Urinary bladder (tissue), 3 donors: ENCODE measurements at regions not wholly inside any gene's neighbourhood (a gene's known extent, or its start where the extent isn't known, plus 50 kb on each side); places are given as distances from the start of the nearest gene placed in this dataset.
"Not testable (repeated sequence)": the region's sequence is repeated elsewhere in the genome, so short reads cannot be mapped to it uniquely, and the experiment has no call there.

Experiments
- DNase-seq: peaks from one replicate; pipeline ENCODE4 v3.0.0-alpha.2; 2015; ENCODE audit errors: extremely low spot score
- H3K27ac ChIP-seq: one replicate; pipeline ENCODE4 v1.5.1; 2013; ENCODE audit warnings: low read depth, mild to moderate bottlenecking, moderate library complexity
- H3K36me3 ChIP-seq: one replicate; pipeline ENCODE4 v1.6.1; 2013; ENCODE audit warnings: mild to moderate bottlenecking, moderate library complexity; ENCODE audit not compliant: insufficient read depth
- H3K4me1 ChIP-seq: one replicate; pipeline ENCODE4 v1.6.1; 2013; ENCODE audit warnings: mild to moderate bottlenecking, moderate library complexity; ENCODE audit not compliant: insufficient read depth
- H3K4me3 ChIP-seq: one replicate; pipeline ENCODE4 v1.5.1; 2013; ENCODE audit warnings: low read depth, low read length
- WGBS: extraction: QIAGEN DNeasy Blood & Tissue Kit; methylation state at CpG from one replicate; pipeline ENCODE4 v1.1.7; 2013; 5-methylcytosine and 5-hydroxymethylcytosine counted together
- donor health status: healthy with polysubstance abuse.
- donor health status: healthy.

- Histone ChIP-seq H3K27ac (no peak overlapping the region), H3K4me1 (no peaks in the 10 kb centered on the region), H3K36me3 (no peaks in the 10 kb centered on the region), H3K4me3 (no peak overlapping the region)
- DNase-seq = no peak
- 79% methylated on average over 9 of the region's 9 CpGs for WGBS
Measured at GRCh38 chr3:101128786-101129185, 135.6 kb upstream of the ABI3BP start.

GRCh38 chr3:101128001-101128400, 134.8 kb upstream of the ABI3BP start:
- Histone ChIP-seq H3K4me1 (no peaks in the 10 kb centered on the region), H3K36me3 (no peaks in the 10 kb centered on the region), H3K27ac (no peak overlapping the region), H3K4me3 (no peak overlapping the region)
- no peak for DNase-seq
- WGBS = 52% methylated on average over 1 of the region's 1 CpG

- 39% methylated on average over 2 of the region's 2 CpGs for WGBS
- Histone ChIP-seq H3K4me1 (no peaks in the 10 kb centered on the region), H3K4me3 (no peak overlapping the region), H3K27ac (no peak overlapping the region), H3K36me3 (no peaks in the 10 kb centered on the region)
- no peak for DNase-seq
Measured at GRCh38 chr3:101124125-101124524, 130.9 kb upstream of the ABI3BP start.

GRCh38 chr3:101123081-101123480, 129.9 kb upstream of the ABI3BP start:
- no peak for DNase-seq
- H3K36me3 ChIP-seq = no peaks in the 10 kb centered on the region
- H3K27ac ChIP-seq = no peak overlapping the region
- WGBS = 90% methylated on average over 2 of the region's 2 CpGs
- no peak overlapping the region for H3K4me3 ChIP-seq
- no peaks in the 10 kb centered on the region for H3K4me1 ChIP-seq

DNA sequence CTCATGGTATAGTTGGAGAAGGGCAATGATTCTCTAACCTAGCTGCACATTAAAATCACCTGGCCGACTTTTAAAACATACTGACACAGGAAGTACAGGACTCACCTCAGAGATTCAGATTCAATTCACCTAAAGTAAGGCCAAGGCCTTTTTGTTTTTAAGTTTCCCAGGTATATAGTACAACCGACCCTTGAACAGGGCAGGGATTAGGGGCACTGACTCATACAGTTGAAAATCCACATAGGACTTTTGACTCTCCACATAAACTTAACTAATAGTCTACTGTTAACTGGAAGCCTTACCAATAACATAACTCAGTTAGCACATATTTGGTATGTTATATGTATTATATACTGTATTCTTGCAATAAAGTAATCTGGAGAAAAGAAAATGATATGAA, 129.5 kb upstream of the ABI3BP start:
- no peak for DNase-seq
- Histone ChIP-seq H3K27ac (no peak overlapping the region), H3K36me3 (no peaks in the 10 kb centered on the region), H3K4me3 (no peak overlapping the region), H3K4me1 (no peaks in the 10 kb centered on the region)
- 87% methylated on average over 2 of the region's 2 CpGs for WGBS

DNA sequence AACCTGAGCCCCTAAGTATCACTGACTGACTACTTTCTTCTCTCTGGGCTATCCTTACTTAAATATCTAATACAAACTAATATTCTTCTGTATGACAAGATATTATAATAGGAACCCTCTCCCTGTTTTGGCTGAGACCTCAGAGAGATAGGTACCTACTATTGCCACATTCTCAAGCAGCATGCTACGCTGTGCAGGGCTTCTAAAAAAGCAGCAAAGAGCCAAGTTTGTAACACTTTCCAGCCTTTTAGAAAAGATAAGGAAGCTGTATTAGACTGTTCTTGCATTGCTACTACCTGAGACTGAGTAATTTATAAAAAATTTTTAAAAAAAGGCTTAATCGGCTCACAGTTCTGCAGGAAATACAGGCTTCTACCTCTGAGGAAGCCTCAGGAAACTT, 126.8 kb upstream of the ABI3BP start:
- Histone ChIP-seq H3K4me3 (no peak overlapping the region), H3K27ac (no peak overlapping the region), H3K4me1 (no peaks in the 10 kb centered on the region), H3K36me3 (no peaks in the 10 kb centered on the region)
- DNase-seq = no peak
- 94% methylated on average over 2 of the region's 2 CpGs for WGBS

- 44% methylated on average over 3 of the region's 3 CpGs for WGBS
- H3K36me3 ChIP-seq = no peaks in the 10 kb centered on the region
- no peak for DNase-seq
Measured at GRCh38 chr3:101119535-101119934, 126.3 kb upstream of the ABI3BP start.

DNA sequence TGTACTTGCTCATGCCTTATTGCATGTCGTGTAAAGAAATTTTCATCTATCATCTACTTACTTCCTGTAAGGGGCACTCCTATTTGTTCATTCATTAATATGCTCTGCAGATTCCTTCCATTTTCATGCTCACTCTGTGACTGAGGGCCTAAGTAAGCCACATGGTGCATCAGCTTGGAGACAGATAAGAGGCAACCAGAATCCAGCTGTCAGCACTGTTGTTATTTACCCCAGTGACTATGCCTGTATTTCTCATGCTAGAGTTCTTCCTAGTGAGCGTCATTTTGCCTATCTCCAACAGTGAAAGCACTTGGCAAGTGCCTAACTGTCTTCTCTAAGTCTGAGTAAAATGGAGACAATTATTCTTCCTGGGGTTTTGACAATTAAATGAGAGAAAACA, 124.8 kb upstream of the ABI3BP start:
- Histone ChIP-seq H3K27ac (no peak overlapping the region), H3K36me3 (no peaks in the 10 kb centered on the region), H3K4me1 (no peaks in the 10 kb centered on the region), H3K4me3 (no peak overlapping the region)
- DNase-seq = no peak
- 62% methylated on average over 2 of the region's 2 CpGs for WGBS

More at GRCh38 chr3:101119535-101119934, 126.3 kb upstream of the ABI3BP start:
- Histone ChIP-seq H3K27ac (no peak overlapping the region), H3K4me1 (no peaks in the 10 kb centered on the region), H3K4me3 (no peak overlapping the region)

GRCh38 chr3:101117465-101117864, 124.2 kb upstream of the ABI3BP start:
- Histone ChIP-seq H3K4me3 (no peak overlapping the region), H3K4me1 (no peaks in the 10 kb centered on the region), H3K36me3 (no peaks in the 10 kb centered on the region), H3K27ac (no peak overlapping the region)
- DNase-seq = no peak
- 84% methylated on average over 3 of the region's 3 CpGs for WGBS

- not testable (repeated sequence) for H3K27ac ChIP-seq, DNase-seq, H3K4me3 ChIP-seq, H3K36me3 ChIP-seq, H3K4me1 ChIP-seq
- 96% methylated on average over 3 of the region's 3 CpGs for WGBS
Measured at GRCh38 chr3:101110295-101110694, 117.1 kb upstream of the ABI3BP start.

DNA sequence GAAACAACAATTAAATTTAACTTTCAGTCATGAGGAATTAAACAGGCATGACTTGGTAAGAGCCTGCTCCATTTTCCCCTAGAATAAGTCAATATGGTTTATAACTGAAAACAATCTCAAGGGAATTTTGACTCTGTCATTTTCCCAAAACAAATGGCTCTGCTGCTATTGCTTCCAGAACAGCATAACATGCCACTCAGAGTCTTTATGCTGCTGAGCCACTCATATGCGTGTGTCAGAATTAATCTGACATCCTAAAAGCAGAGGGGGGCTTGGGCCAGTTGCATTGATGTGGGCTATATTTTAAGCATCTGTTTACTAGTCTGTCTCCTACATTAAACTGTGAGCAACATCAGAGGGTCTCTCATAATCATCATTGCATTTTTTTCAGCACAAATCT, 111.1 kb upstream of the ABI3BP start:
- DNase-seq = no peak
- H3K27ac ChIP-seq = no peak overlapping the region
- WGBS = 72% methylated on average over 1 of the region's 1 CpG

DNA sequence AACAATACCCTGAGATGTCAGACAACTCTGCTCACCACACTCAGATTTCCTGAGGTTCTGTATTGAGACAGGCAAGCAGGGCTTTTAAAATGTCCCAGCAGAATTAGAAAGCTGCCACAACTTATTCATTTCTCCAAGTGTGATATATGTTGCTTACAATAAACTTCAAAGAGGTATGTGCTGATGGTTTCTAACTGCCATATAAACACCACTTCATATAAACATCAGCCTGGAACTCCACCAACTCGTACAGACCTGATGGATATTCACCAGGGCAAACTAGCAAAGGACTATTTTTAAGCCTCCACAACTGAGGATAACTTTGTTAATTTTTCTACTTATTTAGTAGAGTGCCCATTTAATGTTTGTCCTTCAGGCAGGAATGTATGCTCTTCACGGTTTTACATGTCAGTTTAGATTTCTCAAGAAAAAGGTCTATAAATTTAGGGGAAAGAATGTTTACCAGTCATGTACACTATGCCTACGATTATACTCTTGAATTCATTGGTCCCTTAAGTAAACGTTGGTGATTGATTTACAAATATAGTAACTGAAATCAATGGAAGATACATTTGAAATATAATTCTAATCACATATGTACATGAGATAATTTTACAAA, 109.6 kb upstream of the ABI3BP start:
- H3K4me3 ChIP-seq = no peak overlapping the region
- no peak for DNase-seq
- 16% methylated on average over 4 of the region's 4 CpGs for WGBS
- H3K27ac ChIP-seq = no peak overlapping the region
- H3K36me3 ChIP-seq = no peaks in the 10 kb centered on the region
- H3K4me1 ChIP-seq = no peaks in the 10 kb centered on the region

More for the DNA sequence above, 111.1 kb upstream of the ABI3BP start:
- Histone ChIP-seq H3K4me1 (no peaks in the 10 kb centered on the region), H3K36me3 (no peaks in the 10 kb centered on the region), H3K4me3 (no peak overlapping the region)

- Histone ChIP-seq H3K4me1 (no peaks in the 10 kb centered on the region), H3K4me3 (no peak overlapping the region), H3K36me3 (no peaks in the 10 kb centered on the region), H3K27ac (no peak overlapping the region)
- WGBS = 51% methylated on average over 2 of the region's 2 CpGs
- DNase-seq = no peak
Measured at GRCh38 chr3:101100361-101101009, 107.3 kb upstream of the ABI3BP start.

DNA sequence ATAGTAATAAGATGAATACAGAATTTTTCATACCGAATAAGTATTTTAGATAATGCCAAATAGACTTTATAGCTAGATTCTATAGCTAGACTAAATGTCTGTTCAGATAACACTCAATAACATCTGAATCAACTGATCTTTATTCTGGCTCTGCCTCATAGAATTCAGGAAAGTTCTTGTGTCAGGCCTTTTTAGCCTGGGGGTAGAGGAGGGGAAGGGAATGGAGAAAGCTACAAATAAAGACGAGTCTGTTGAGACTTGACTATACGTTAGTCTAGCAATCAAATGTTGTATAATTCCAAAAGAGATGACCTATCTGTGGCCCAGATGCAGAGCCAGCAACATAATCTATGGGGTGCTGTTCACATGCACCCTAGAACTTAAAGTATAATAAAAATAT, 106.6 kb upstream of the ABI3BP start:
- Histone ChIP-seq H3K4me1 (no peaks in the 10 kb centered on the region), H3K36me3 (no peaks in the 10 kb centered on the region), H3K4me3 (no peak overlapping the region), H3K27ac (no peak overlapping the region)
- 89% methylated on average over 3 of the region's 3 CpGs for WGBS
- DNase-seq = no peak
